Mesothelial cell of epicardium (in vitro differentiated cells): ENCODE measurements at regions not wholly inside any gene's neighbourhood (a gene's known extent, or its start where the extent isn't known, plus 50 kb on each side); places are given as distances from the start of the nearest gene placed in this dataset.

ENCODE experiments used
- DNase-seq, 2 experiments: peaks; one replicate each; pipeline ENCODE4 v3.0.0; 2021; ENCODE audit warnings: low spot score in 2 of 2; ENCODE audit not compliant: unreplicated experiment in 2 of 2
- H3K27ac Mint-ChIP-seq: 2 replicates; pipeline ENCODE4 v1.8.0; 2021; ENCODE audit warnings: mixed read lengths
- H3K27me3 Mint-ChIP-seq: 2 replicates; pipeline ENCODE4 v1.8.0; 2021; ENCODE audit warnings: low read depth, mixed read lengths
- H3K36me3 Mint-ChIP-seq: 2 replicates; pipeline ENCODE4 v1.8.0; 2021; ENCODE audit warnings: mixed read lengths
- H3K4me1 Mint-ChIP-seq: 2 replicates; pipeline ENCODE4 v1.8.0; 2021; ENCODE audit warnings: mixed read lengths
- H3K4me3 Mint-ChIP-seq: 2 replicates; pipeline ENCODE4 v1.8.0; 2021; ENCODE audit warnings: mild to moderate bottlenecking, moderate library complexity, mixed read lengths
- H3K9me3 Mint-ChIP-seq: 2 replicates; pipeline ENCODE4 v1.8.0; 2021; ENCODE audit warnings: mixed read lengths
- TF ChIP-seq, protein P1 (sequence below): fragments of 200-600 bp; sonication (generic); IDR thresholded peaks from one replicate; pipeline ENCODE4 v1.5.0; 2021; ENCODE audit warnings: antibody characterized with exemption; ENCODE audit not compliant: unreplicated experiment

DNA sequence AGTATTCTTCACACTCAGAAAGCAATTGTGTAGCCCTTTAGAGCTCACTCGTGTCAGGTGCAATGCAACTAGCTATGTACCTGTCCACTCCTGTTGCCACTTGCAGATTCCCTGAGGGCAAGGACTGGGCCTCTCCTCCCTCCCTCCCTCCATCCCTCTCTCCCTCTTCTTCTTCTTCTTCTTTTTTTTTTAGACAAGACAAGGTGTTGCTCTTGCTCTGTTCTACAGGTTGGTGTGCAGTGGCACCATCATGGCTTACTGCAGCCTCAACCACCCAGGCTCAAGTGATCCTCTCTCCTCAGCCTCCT, 119.7 kb downstream of the ACKR3 start:
- Mint-ChIP-seq H3K4me1 (peaks cover 82% of the 10 kb centered on the region), H3K9me3 (no peaks in the 10 kb centered on the region), H3K27me3 (no peaks in the 10 kb centered on the region), H3K4me3 (peak overlapping the region; percentile 44), H3K27ac (peak overlapping the region; percentile 67), H3K36me3 (no peaks in the 10 kb centered on the region)
- no peak for DNase-seq
- TF ChIP-seq, protein P1, sequence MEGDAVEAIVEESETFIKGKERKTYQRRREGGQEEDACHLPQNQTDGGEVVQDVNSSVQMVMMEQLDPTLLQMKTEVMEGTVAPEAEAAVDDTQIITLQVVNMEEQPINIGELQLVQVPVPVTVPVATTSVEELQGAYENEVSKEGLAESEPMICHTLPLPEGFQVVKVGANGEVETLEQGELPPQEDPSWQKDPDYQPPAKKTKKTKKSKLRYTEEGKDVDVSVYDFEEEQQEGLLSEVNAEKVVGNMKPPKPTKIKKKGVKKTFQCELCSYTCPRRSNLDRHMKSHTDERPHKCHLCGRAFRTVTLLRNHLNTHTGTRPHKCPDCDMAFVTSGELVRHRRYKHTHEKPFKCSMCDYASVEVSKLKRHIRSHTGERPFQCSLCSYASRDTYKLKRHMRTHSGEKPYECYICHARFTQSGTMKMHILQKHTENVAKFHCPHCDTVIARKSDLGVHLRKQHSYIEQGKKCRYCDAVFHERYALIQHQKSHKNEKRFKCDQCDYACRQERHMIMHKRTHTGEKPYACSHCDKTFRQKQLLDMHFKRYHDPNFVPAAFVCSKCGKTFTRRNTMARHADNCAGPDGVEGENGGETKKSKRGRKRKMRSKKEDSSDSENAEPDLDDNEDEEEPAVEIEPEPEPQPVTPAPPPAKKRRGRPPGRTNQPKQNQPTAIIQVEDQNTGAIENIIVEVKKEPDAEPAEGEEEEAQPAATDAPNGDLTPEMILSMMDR: no peak

DNA sequence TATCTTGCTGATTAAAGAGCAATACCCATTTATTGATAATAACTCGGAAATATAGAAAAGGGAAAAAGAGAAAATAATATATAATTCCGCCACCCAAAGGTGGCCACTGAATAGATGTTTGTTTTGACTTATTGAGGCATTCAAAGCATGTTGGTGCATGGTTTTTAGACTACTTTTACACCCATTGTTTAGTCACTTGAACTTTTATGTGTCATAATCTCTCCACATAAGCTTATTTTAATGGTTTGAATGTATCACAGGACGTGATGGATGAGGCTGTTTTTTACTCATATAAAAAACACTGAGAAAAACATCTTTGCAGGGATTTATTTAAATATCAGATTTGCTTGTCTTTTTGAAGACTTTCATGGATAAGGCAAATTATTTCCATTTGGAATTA, 120.4 kb downstream of the ACKR3 start:
- Mint-ChIP-seq H3K36me3 (no peaks in the 10 kb centered on the region), H3K4me3 (no peak overlapping the region), H3K9me3 (no peaks in the 10 kb centered on the region), H3K27me3 (no peaks in the 10 kb centered on the region), H3K4me1 (peaks cover 79% of the 10 kb centered on the region), H3K27ac (peak overlapping the region; percentile 51)
- DNase-seq: no peak
- TF ChIP-seq, protein P1: no peak

DNA sequence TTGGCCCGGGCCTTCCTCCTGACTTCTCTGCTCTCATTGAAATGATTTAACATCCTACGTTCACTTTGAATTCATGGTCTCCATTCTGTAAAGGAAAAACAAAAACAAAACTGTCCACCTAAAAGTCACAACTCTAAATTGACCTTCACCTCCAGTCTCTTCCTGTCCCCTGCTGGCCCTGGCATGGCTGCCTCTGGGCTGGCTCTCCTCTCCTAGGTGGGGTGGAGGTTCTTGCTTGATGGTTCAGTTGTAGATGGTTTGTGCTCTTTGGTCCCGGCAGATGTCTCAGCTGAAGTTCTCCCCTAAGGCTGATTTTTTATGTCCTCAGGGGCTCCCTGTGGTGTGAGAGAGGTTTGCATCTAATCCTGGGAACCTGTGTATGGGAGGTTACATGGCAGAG, 121.1 kb downstream of the ACKR3 start:
- H3K27me3 Mint-ChIP-seq: no peaks in the 10 kb centered on the region
- no peak overlapping the region for H3K4me3 Mint-ChIP-seq
- H3K9me3 Mint-ChIP-seq: no peaks in the 10 kb centered on the region
- TF ChIP-seq, protein P1: no peak
- peaks cover 77% of the 10 kb centered on the region for H3K4me1 Mint-ChIP-seq
- H3K27ac Mint-ChIP-seq: peak overlapping the region; percentile 6
- no peaks in the 10 kb centered on the region for H3K36me3 Mint-ChIP-seq
- no peak for DNase-seq

DNA sequence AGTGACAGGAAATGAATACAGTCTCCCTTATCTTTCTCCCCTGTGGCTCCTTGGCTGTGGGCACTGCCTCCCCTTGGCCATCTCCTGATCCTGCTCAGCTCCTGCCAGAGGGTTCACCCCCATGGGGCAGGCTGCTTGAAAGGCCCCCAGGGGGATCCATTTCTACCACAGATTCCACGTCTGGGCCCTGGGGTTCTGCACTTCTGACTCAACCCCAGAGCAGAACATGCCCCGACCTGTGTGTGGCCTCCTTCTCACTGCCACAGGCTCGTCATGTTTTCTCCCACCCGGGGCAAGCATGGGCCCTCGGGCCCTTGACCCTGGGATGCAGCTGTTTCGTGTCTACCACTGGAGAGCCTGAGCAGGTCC, 122.2 kb downstream of the ACKR3 start:
- Mint-ChIP-seq H3K36me3 (no peaks in the 10 kb centered on the region), H3K4me3 (no peak overlapping the region), H3K27me3 (no peaks in the 10 kb centered on the region), H3K27ac (peak overlapping the region; percentile 34), H3K9me3 (no peaks in the 10 kb centered on the region), H3K4me1 (peaks cover 68% of the 10 kb centered on the region)
- TF ChIP-seq, protein P1: no peak
- DNase-seq: no peak

DNA sequence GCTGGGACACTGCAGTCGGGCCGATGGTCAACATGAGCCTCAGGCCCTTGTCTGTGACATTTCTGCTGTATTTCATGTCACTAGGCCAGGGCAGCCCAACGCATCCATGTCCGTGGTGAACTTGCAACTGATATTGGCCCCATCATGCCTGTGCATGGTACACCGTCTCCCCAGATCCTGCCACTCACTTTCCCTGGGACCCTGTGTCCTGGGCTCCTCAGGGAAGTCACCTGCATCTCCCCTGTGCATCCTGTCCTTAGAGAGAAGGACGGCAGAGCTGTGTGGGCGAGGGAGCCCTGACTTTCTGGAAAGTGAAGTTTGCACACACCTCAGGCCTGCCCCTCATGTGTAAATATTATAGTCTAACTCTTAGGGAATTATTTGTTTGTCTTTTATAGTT, 123.3 kb downstream of the ACKR3 start:
- H3K4me1 Mint-ChIP-seq: peaks cover 59% of the 10 kb centered on the region
- no peak overlapping the region for H3K4me3 Mint-ChIP-seq
- H3K27me3 Mint-ChIP-seq: no peaks in the 10 kb centered on the region
- H3K27ac Mint-ChIP-seq: no peak overlapping the region
- H3K9me3 Mint-ChIP-seq: no peaks in the 10 kb centered on the region
- TF ChIP-seq, protein P1: no peak
- no peak for DNase-seq
- no peaks in the 10 kb centered on the region for H3K36me3 Mint-ChIP-seq

DNA sequence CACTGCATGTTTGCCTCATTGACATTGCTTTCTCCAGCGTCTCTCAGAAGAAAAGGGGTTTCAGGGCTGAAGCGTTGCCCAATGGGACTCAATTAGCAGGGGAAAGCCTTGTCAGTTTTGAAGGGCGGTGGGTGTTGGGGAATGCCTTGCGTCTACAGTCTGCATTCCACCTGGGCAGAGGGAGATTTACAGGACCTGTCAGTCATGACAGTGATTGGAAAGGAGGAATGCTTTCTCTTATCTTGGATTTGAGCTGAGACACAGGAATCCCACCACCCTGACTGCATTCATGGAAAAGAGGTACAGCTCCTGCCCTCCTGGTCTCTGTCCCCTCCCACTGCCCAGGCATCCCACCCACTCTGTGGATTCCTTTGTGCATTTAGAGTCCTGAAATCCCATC, 123.9 kb downstream of the ACKR3 start:
- no peaks in the 10 kb centered on the region for H3K9me3 Mint-ChIP-seq
- no peaks in the 10 kb centered on the region for H3K36me3 Mint-ChIP-seq
- DNase-seq: no peak
- H3K4me3 Mint-ChIP-seq: no peak overlapping the region
- H3K27ac Mint-ChIP-seq: peak overlapping the region; percentile 80
- H3K27me3 Mint-ChIP-seq: no peaks in the 10 kb centered on the region
- TF ChIP-seq, protein P1: no peak
- H3K4me1 Mint-ChIP-seq: peaks cover 54% of the 10 kb centered on the region
